ENCODE measurements at regions not wholly inside any gene's neighbourhood (a gene's known extent, or its start where the extent isn't known, plus 50 kb on each side); places are given as distances from the start of the nearest gene placed in this dataset.

- no peaks in the 10 kb centered on the region for H3K27me3 ChIP-seq (ENCODE audit: control insufficient read depth, insufficient read depth, low read length)
- no peaks in the 10 kb centered on the region for H3K9me3 ChIP-seq (ENCODE audit: control insufficient read depth, insufficient read depth, low read length)
- no peak overlapping the region for H3K27ac ChIP-seq (ENCODE audit: low read depth, low read length)
- DNase-seq (ENCODE audit: low read depth, low spot score) = no peak
- no peak overlapping the region for H3K4me3 ChIP-seq (ENCODE audit: low read depth, low read length)
- ChIA-PET POLR2A (no interaction called here), CTCF (interaction anchor here (0.8 to 1.5 kb wide), 2 partner anchors 28 to 33 kb away, joined by 3 to 4 read pairs; no protein-coding TSS in a partner anchor)
- TF ChIP-seq CTCF (IDR thresholded peaks at IDR 0.05; ENCODE audit: low read depth, low read length) = no peak
These were observed 326.1 kb downstream of the PRL start for GRCh38 chr6:21970569-21971300.

GRCh38 chr6:21971541-21971940 is 325.3 kb downstream of the PRL start:
- POLR2A ChIA-PET = no interaction called here
- DNase-seq (ENCODE audit: low read depth, low spot score) = no peak
- Histone ChIP-seq H3K27me3 (ENCODE audit: control insufficient read depth, insufficient read depth, low read length) (no peaks in the 10 kb centered on the region), H3K9me3 (ENCODE audit: control insufficient read depth, insufficient read depth, low read length) (no peaks in the 10 kb centered on the region), H3K27ac (ENCODE audit: low read depth, low read length) (no peak overlapping the region), H3K4me3 (ENCODE audit: low read depth, low read length) (no peak overlapping the region)
- no peak for TF ChIP-seq CTCF (IDR thresholded peaks at IDR 0.05; ENCODE audit: low read depth, low read length)
- CTCF ChIA-PET = interaction anchor here (1.5 kb wide), 1 partner anchor 32 kb away, joined by 4 read pairs; no protein-coding TSS in a partner anchor

GRCh38 chr6:21972516-21972915 is 324.3 kb downstream of the PRL start:
- Histone ChIP-seq H3K27ac (ENCODE audit: low read depth, low read length) (no peak overlapping the region), H3K4me3 (ENCODE audit: low read depth, low read length) (no peak overlapping the region), H3K27me3 (ENCODE audit: control insufficient read depth, insufficient read depth, low read length) (no peaks in the 10 kb centered on the region), H3K9me3 (ENCODE audit: control insufficient read depth, insufficient read depth, low read length) (no peaks in the 10 kb centered on the region)
- POLR2A ChIA-PET = no interaction called here
- DNase-seq (ENCODE audit: low read depth, low spot score) = no peak
- TF ChIP-seq CTCF (IDR thresholded peaks at IDR 0.05; ENCODE audit: low read depth, low read length) = no peak
- CTCF ChIA-PET = interaction anchor here (1.5 kb wide), 1 partner anchor 31 kb away, joined by 4 read pairs; no protein-coding TSS in a partner anchor

- POLR2A ChIA-PET = no interaction called here
These were observed 319.5 kb downstream of the PRL start for GRCh38 chr6:21977346-21977745.

More at GRCh38 chr6:21977346-21977745, 319.5 kb downstream of the PRL start:
- Histone ChIP-seq H3K27ac (ENCODE audit: low read depth, low read length) (no peak overlapping the region), H3K9me3 (ENCODE audit: control insufficient read depth, insufficient read depth, low read length) (peaks cover 5% of the 10 kb centered on the region; the same call in 1 of the 2 replicates), H3K27me3 (ENCODE audit: control insufficient read depth, insufficient read depth, low read length) (no peaks in the 10 kb centered on the region), H3K4me3 (ENCODE audit: low read depth, low read length) (no peak overlapping the region)
- DNase-seq (ENCODE audit: low read depth, low spot score) = no peak
- no peak for TF ChIP-seq CTCF (IDR thresholded peaks at IDR 0.05; ENCODE audit: low read depth, low read length)
- CTCF ChIA-PET = no interaction called here

Measured in AG04450 (cell line).